GM12878 (cell line): ENCODE measurements at regions not wholly inside any gene's neighbourhood (a gene's known extent, or its start where the extent isn't known, plus 50 kb on each side); places are given as distances from the start of the nearest gene placed in this dataset.

Experiments used
- ATAC-seq: fragments of 200-7000 bp; cut with Tn5 transposase; 3 replicates; pipeline ENCODE4 v1.9.1; 2020; ENCODE audit warnings: mild to moderate bottlenecking, moderate library complexity
- BruUV-seq: library from RNA; stranded (reverse); fragments of 400-500 nt; replicated peaks from 2 replicates; lab custom pipeline; 2021; lab: Mats Ljungman, UMichigan
- CTCF ChIA-PET: fragments of 300-600 bp; sonication (Branson Sonifier 250); formaldehyde crosslinking; extraction: SDS; loops from one replicate; lab custom pipeline; 2021; ENCODE audit warnings: inconsistent platforms; lab: Yijun Ruan, JAX
- POLR2A ChIA-PET: fragments of 350-600 bp; formaldehyde crosslinking; extraction: SDS; loops from one replicate; lab custom pipeline; 2021; ENCODE audit warnings: inconsistent platforms; lab: Charles Lee
- RAD21 ChIA-PET: fragments of 300-600 bp; sonication (Branson Sonifier 250); formaldehyde crosslinking; loops from one replicate; lab custom pipeline; 2023; ENCODE audit warnings: antibody characterized with exemption; ENCODE audit not compliant: unreplicated experiment; lab: Charles Lee
- SMC1A ChIA-PET: fragments of 300-600 bp; sonication (Branson Sonifier 250); formaldehyde crosslinking; loops from one replicate; lab custom pipeline; 2023; ENCODE audit not compliant: unreplicated experiment, uncharacterized antibody; lab: Charles Lee
- DNase-seq: peaks from one replicate; pipeline ENCODE4 v3.0.0-alpha.2; 2011; ENCODE audit warnings: low read depth, low spot score
- FAIRE-seq: peaks from 3 replicates; lab custom pipeline; 2011; peaks lifted over from hg19 to GRCh38; lab: Jason Lieb, UNC
- H2AFZ ChIP-seq: 2 replicates; pipeline ENCODE4 v1.6.0; 2011; ENCODE audit warnings: low read depth, low read length, control low read depth; ENCODE audit not compliant: control insufficient read depth
- H3K27ac ChIP-seq: 2 replicates; pipeline ENCODE4 v1.5.1; 2011; ENCODE audit warnings: control low read depth; ENCODE audit not compliant: control insufficient read depth, insufficient read depth
- H3K27me3 ChIP-seq, 2 experiments: replicated peaks in 1 of 2; 2 replicates each; pipeline versions ENCODE4 v1.6.0 to v1.6.1; 2011; ENCODE audit warnings: low read length in 1 of 2; ENCODE audit not compliant: control insufficient read depth in 2 of 2, insufficient read depth in 2 of 2
- H3K36me3 ChIP-seq, 2 experiments: 2 replicates each; pipeline ENCODE4 v1.5.1; 2011; ENCODE audit warnings: low read length in 1 of 2; ENCODE audit not compliant: control insufficient read depth in 2 of 2, insufficient read depth in 2 of 2
- H3K4me1 ChIP-seq: 2 replicates; pipeline ENCODE4 v1.6.1; 2011; ENCODE audit warnings: mild to moderate bottlenecking, low read length, moderate library complexity, mixed read lengths; ENCODE audit not compliant: control insufficient read depth, insufficient read depth
- H3K4me2 ChIP-seq: 2 replicates; pipeline ENCODE4 v1.6.0; 2011; ENCODE audit warnings: control low read depth; ENCODE audit not compliant: control insufficient read depth, insufficient read depth
- H3K4me3 ChIP-seq: fragments of 200-600 bp; sonication (generic); 2 replicates; pipeline ENCODE4 v1.5.1; 2016
- H3K79me2 ChIP-seq: 2 replicates; pipeline ENCODE4 v1.6.0; 2011; ENCODE audit warnings: low read length; ENCODE audit not compliant: control insufficient read depth, insufficient read depth
- H3K9ac ChIP-seq: 2 replicates; pipeline ENCODE4 v1.8.0; 2011; ENCODE audit warnings: low read length, control low read depth, mixed read lengths; ENCODE audit not compliant: control insufficient read depth, insufficient read depth
- H3K9me3 ChIP-seq: replicated peaks from 3 replicates; pipeline ENCODE4 v1.5.1; 2011; ENCODE audit warnings: mild to moderate bottlenecking, low read length; ENCODE audit not compliant: control insufficient read depth, insufficient read depth
- H4K20me1 ChIP-seq: 2 replicates; pipeline ENCODE4 v1.6.0; 2011; ENCODE audit not compliant: control insufficient read depth, insufficient read depth
- EGR1 ChIP-seq, 2 experiments: IDR thresholded peaks; 1 replicate in 1 of 2; 2 replicates in 1 of 2; pipeline ENCODE4 v1.6.1; 2011 to 2012; ENCODE audit warnings: low read depth in 2 of 2, low read length in 2 of 2, borderline replicate concordance in 1 of 2, mild to moderate bottlenecking in 1 of 2, moderate library complexity in 1 of 2
- ESRRA ChIP-seq: IDR thresholded peaks from 2 replicates; pipeline ENCODE4 v1.6.1; 2012; ENCODE audit warnings: mild to moderate bottlenecking, low read length, improper control_type of control experiment
- ETV6 ChIP-seq, 2 experiments: fragments of 450-650 bp in 1 of 2; IDR thresholded peaks in 1 of 2; conservative IDR thresholded peaks in 1 of 2; 2 replicates each; pipeline ENCODE4 v1.6.1; 2014; ENCODE audit warnings: antibody characterized with exemption in 1 of 2, borderline replicate concordance in 1 of 2, low read depth in 1 of 2, mild to moderate bottlenecking in 1 of 2, moderate library complexity in 1 of 2
- FOXK2 ChIP-seq: fragments of 450-650 bp; IDR thresholded peaks from 2 replicates; pipeline ENCODE4 v1.6.1; 2017; ENCODE audit warnings: mild to moderate bottlenecking, moderate library complexity
- KDM1A ChIP-seq: fragments of 200-600 bp; sonication (generic); IDR thresholded peaks from 2 replicates; pipeline ENCODE4 v1.6.1; 2016; ENCODE audit warnings: borderline replicate concordance
- NR2C1 ChIP-seq: fragments of 450-650 bp; IDR thresholded peaks from 2 replicates; pipeline ENCODE4 v1.6.1; 2017; ENCODE audit warnings: antibody characterized with exemption, mild to moderate bottlenecking, moderate library complexity
- PAX5 ChIP-seq: IDR thresholded peaks from 2 replicates; pipeline ENCODE4 v1.6.1; 2011; ENCODE audit warnings: low read depth, low read length, borderline replicate concordance
- PML ChIP-seq: IDR thresholded peaks from 2 replicates; pipeline ENCODE4 v1.6.1; 2012; ENCODE audit warnings: low read length, inconsistent platforms
- RUNX3 ChIP-seq: IDR thresholded peaks from 2 replicates; pipeline ENCODE4 v1.6.1; 2012; ENCODE audit warnings: low read length, inconsistent platforms
- SMC3 ChIP-seq: IDR thresholded peaks from 2 replicates; pipeline ENCODE4 v1.6.1; 2011; ENCODE audit warnings: low read length, improper control_type of control experiment, borderline replicate concordance
- TAF1 ChIP-seq: IDR thresholded peaks from 2 replicates; pipeline ENCODE4 v1.6.1; 2011; ENCODE audit warnings: mild to moderate bottlenecking, low read depth, low read length, borderline replicate concordance
- YBX1 ChIP-seq: fragments of 450-650 bp; IDR thresholded peaks from 2 replicates; pipeline ENCODE4 v1.6.1; 2016; ENCODE audit warnings: antibody characterized with exemption
- ZNF217 ChIP-seq: fragments of 450-650 bp; IDR thresholded peaks from 2 replicates; pipeline ENCODE4 v1.6.1; 2017; ENCODE audit warnings: antibody characterized with exemption, mild to moderate bottlenecking
- ZNF622 ChIP-seq: fragments of 450-650 bp; IDR thresholded peaks from 2 replicates; pipeline ENCODE4 v1.6.1; 2017; ENCODE audit warnings: mild to moderate bottlenecking, inconsistent platforms
- WGBS: methylation state at CpG from one replicate; pipeline ENCODE4 v1.1.6; 2016; ENCODE audit warnings: low lambda C conversion rate; ENCODE audit not compliant: insufficient replicate concordance, insufficient coverage; ENCODE audit errors: missing lambda C conversion rate; 5-methylcytosine and 5-hydroxymethylcytosine counted together
- in situ Hi-C: fragments of 300-500 bp; cut with MboI; formaldehyde crosslinking; loops from 9 replicates; pipeline ENCODE4 v1.14.3; 2018; ENCODE audit warnings: mixed read lengths
- intact Hi-C: fragments of 100-400 bp; cut with micrococcal nuclease; formaldehyde crosslinking; loops from one replicate; pipeline ENCODE4 v1.14.2; 2022; ENCODE audit not compliant: unreplicated experiment
- TF ChIP-seq, protein P1 (sequence below): fragments of 450-650 bp; IDR thresholded peaks from 2 replicates; pipeline ENCODE4 v1.6.1; 2016; ENCODE audit warnings: mild to moderate bottlenecking
- TF ChIP-seq, protein P2 (sequence below): fragments of 450-650 bp; IDR thresholded peaks from 2 replicates; pipeline ENCODE4 v1.6.1; 2018; ENCODE audit warnings: borderline replicate concordance, mild to moderate bottlenecking; ENCODE audit not compliant: partially characterized antibody

DNA sequence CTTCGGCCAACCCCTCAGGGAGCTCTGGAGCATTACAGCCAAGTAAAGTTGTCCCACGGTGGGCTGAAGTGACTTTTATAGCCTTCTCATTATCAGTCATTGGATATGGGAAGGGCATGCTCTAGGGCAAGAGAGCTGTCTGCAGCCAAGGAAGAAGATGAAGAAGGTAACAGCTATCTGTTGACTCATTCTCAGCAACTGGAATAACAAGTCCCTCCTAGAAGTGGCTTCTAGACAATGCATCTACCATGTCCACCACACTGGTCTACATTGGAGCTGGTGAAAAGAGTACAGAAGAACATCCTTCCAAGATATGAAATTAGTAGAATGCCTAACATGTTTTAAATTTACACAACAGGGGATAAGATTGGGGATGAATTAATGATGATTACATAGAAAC, 524.2 kb downstream of the ACTL7B start:
- H3K4me1 ChIP-seq: no peaks in the 10 kb centered on the region
- no peaks in the 10 kb centered on the region for H3K36me3 ChIP-seq
- ATAC-seq (no peak), FAIRE-seq (no peak)
- ChIA-PET POLR2A (no interaction called here), CTCF (no interaction called here), RAD21 (no interaction called here)
- H3K27me3 ChIP-seq: no peaks in the 10 kb centered on the region; a peak in 1 of 4 replicates
- H3K9ac ChIP-seq: no peak overlapping the region
- no TSS peak for BruUV-seq
- intact Hi-C loops: no loop called here
- no peak overlapping the region for H3K4me3 ChIP-seq
- H3K27ac ChIP-seq: no peak overlapping the region
- no peak overlapping the region for H2AFZ ChIP-seq
- no peaks in the 10 kb centered on the region for H3K79me2 ChIP-seq
- H3K4me2 ChIP-seq: no peak overlapping the region
- TF ChIP-seq PML (no peak), TAF1 (no peak), ETV6 (conservative IDR thresholded peaks at IDR 0.05 in 1 of 2, IDR thresholded peaks at IDR 0.05 in 1 of 2; ENCODE audit: borderline replicate concordance in 1 of 2, low read depth in 1 of 2) (no peak), PAX5 (no peak), NR2C1 (no peak), RUNX3 (no peak)
- TF ChIP-seq, protein P1, sequence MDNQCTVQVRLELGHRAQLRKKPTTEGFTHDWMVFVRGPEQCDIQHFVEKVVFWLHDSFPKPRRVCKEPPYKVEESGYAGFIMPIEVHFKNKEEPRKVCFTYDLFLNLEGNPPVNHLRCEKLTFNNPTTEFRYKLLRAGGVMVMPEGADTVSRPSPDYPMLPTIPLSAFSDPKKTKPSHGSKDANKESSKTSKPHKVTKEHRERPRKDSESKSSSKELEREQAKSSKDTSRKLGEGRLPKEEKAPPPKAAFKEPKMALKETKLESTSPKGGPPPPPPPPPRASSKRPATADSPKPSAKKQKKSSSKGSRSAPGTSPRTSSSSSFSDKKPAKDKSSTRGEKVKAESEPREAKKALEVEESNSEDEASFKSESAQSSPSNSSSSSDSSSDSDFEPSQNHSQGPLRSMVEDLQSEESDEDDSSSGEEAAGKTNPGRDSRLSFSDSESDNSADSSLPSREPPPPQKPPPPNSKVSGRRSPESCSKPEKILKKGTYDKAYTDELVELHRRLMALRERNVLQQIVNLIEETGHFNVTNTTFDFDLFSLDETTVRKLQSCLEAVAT: no peak
- TF ChIP-seq, all 136 proteins: peak for 0
- no peaks in the 10 kb centered on the region for H4K20me1 ChIP-seq
- in situ Hi-C loops: no loop called here
- 4% methylated on average over 2 of the region's 2 CpGs for WGBS
- H3K9me3 ChIP-seq: no peaks in the 10 kb centered on the region
- no peak for DNase-seq
- SMC1A ChIA-PET: interaction anchor here (1.5 kb wide), 1 partner anchor 33 kb away, joined by 5 read pairs; no protein-coding TSS in a partner anchor

DNA sequence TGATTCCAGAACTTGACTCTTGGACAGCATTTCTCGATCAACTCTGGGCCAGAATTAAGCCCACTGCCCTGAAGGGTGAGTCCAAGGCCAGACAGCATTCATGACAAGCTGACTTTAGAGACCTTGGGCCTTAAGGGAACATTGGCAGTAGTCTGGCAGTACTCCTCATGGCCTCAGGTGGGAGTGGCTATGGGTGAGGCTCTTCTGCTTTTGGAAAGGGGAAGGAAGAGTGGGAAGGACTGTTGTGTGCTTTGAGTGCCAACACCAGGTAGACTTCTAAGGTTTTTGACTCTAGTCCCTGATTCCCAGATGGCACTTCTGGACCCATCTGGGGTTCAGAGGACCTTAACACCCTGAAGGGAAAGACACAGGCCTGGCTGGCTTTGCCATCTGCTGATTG, 530.4 kb downstream of the ACTL7B start:
- 0% methylated on average over 1 of the region's 1 CpG for WGBS
- no peaks in the 10 kb centered on the region for H3K79me2 ChIP-seq
- no peak overlapping the region for H3K4me2 ChIP-seq
- BruUV-seq: no TSS peak
- in situ Hi-C loops: no loop called here
- no peak overlapping the region for H3K9ac ChIP-seq
- ChIA-PET RAD21 (no interaction called here), SMC1A (no interaction called here), CTCF (interaction anchor here (0.6 kb wide), 1 partner anchor 84 kb away, joined by 4 read pairs; no protein-coding TSS in a partner anchor), POLR2A (no interaction called here)
- H3K9me3 ChIP-seq: no peaks in the 10 kb centered on the region; the same call in 2 of the 3 replicates
- no peak overlapping the region for H3K27ac ChIP-seq
- H3K4me1 ChIP-seq: no peaks in the 10 kb centered on the region
- no peak overlapping the region for H3K4me3 ChIP-seq
- DNase-seq (no peak), FAIRE-seq (no peak), ATAC-seq (no peak)
- no peaks in the 10 kb centered on the region for H3K36me3 ChIP-seq
- no peak overlapping the region for H2AFZ ChIP-seq
- intact Hi-C loops: no loop called here
- H3K27me3 ChIP-seq: no peaks in the 10 kb centered on the region
- no peaks in the 10 kb centered on the region for H4K20me1 ChIP-seq
- TF ChIP-seq SMC3: no peak
- TF ChIP-seq FOXK2: no peak
- TF ChIP-seq ZNF217: no peak
- TF ChIP-seq KDM1A: no peak
- TF ChIP-seq ESRRA: no peak
- TF ChIP-seq, protein P2, sequence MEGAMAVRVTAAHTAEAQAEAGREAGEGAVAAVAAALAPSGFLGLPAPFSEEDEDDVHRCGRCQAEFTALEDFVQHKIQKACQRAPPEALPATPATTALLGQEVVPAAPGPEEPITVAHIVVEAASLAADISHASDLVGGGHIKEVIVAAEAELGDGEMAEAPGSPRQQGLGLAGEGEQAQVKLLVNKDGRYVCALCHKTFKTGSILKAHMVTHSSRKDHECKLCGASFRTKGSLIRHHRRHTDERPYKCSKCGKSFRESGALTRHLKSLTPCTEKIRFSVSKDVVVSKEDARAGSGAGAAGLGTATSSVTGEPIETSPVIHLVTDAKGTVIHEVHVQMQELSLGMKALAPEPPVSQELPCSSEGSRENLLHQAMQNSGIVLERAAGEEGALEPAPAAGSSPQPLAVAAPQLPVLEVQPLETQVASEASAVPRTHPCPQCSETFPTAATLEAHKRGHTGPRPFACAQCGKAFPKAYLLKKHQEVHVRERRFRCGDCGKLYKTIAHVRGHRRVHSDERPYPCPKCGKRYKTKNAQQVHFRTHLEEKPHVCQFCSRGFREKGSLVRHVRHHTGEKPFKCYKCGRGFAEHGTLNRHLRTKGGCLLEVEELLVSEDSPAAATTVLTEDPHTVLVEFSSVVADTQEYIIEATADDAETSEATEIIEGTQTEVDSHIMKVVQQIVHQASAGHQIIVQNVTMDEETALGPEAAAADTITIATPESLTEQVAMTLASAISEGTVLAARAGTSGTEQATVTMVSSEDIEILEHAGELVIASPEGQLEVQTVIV: no peak
- no peak for TF ChIP-seq YBX1
- no peak for TF ChIP-seq ETV6 (conservative IDR thresholded peaks at IDR 0.05 in 1 of 2, IDR thresholded peaks at IDR 0.05 in 1 of 2; ENCODE audit: borderline replicate concordance in 1 of 2, low read depth in 1 of 2)
- no peak for TF ChIP-seq ZNF622
- no peak for TF ChIP-seq EGR1 (IDR thresholded peaks at IDR 0.05; ENCODE audit: borderline replicate concordance in 1 of 2, low read depth in 2 of 2, low read length in 2 of 2)
